ENCODE measurements at regions not wholly inside any gene's neighbourhood (a gene's known extent, or its start where the extent isn't known, plus 50 kb on each side); places are given as distances from the start of the nearest gene placed in this dataset.

DNA sequence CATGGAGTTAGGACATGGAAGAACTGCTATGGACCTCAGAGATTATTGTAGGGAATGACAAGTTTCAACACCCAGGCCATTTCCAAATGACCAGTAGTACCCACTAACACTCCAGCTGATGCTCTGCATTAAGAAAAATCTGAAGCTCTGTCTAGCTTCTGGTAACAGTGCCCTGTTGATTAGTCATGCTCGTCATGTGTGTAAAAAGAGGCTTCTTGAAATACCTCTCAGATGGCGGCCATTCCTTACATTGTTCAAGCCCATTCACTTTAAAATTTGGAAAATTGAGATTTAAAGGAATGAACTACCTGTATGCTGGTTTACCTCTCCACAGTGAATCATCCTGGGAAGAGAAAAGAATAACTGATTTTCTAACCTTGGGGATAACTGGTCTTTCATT lies 527.9 kb upstream of the ARGLU1 start:
- no peak overlapping the region for H3K4me3 ChIP-seq (ENCODE audit: low read depth, low read length)
- TF ChIP-seq, protein P1, sequence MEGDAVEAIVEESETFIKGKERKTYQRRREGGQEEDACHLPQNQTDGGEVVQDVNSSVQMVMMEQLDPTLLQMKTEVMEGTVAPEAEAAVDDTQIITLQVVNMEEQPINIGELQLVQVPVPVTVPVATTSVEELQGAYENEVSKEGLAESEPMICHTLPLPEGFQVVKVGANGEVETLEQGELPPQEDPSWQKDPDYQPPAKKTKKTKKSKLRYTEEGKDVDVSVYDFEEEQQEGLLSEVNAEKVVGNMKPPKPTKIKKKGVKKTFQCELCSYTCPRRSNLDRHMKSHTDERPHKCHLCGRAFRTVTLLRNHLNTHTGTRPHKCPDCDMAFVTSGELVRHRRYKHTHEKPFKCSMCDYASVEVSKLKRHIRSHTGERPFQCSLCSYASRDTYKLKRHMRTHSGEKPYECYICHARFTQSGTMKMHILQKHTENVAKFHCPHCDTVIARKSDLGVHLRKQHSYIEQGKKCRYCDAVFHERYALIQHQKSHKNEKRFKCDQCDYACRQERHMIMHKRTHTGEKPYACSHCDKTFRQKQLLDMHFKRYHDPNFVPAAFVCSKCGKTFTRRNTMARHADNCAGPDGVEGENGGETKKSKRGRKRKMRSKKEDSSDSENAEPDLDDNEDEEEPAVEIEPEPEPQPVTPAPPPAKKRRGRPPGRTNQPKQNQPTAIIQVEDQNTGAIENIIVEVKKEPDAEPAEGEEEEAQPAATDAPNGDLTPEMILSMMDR (conservative IDR thresholded peaks at IDR 0.05; ENCODE audit: low read depth, low read length), result no peak
- no peak for DNase-seq (ENCODE audit: low read depth)

DNA sequence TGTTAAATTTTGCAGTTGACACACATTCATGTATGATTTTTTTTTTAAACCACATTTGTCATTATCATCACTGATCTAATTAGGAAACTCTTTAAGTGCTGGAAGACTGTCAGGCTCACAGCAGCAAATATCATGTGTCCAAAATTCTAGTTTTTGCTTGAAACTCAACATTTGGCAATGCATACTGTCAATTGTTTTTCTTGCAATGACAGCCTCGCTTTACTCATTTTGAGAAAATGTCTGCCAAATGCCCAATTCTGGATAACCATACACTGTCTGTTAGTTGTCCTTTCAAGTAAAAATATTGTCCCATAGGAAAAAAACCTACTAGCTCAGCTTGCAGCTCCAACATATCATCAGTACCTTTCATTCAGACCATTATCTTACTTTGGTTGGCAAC lies 523.9 kb upstream of the ARGLU1 start:
- DNase-seq (ENCODE audit: low read depth), result no peak
- H3K4me3 ChIP-seq (ENCODE audit: low read depth, low read length), result no peak overlapping the region
- TF ChIP-seq, protein P1 (conservative IDR thresholded peaks at IDR 0.05; ENCODE audit: low read depth, low read length), result no peak

DNA sequence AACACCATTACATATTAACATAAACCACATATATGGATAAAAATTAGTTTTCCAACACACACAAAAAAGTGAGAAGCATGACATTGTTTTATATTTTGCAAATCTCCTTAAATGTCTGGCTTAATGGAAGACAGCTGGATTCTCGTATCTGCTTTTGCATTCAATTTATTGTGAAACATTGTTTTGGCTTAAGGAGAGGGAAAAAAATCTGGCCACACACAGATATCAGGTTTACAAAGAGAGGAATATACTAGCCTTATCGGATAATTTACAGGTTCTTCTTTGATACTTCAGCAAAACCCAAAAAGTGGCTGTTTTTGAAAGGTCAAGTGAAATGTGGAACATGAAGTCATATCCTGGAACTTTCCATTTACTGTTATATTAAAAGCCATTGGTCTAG lies 523.5 kb upstream of the ARGLU1 start:
- DNase-seq (ENCODE audit: low read depth), result no peak
- H3K4me3 ChIP-seq (ENCODE audit: low read depth, low read length), result no peak overlapping the region
- TF ChIP-seq, protein P1 (conservative IDR thresholded peaks at IDR 0.05; ENCODE audit: low read depth, low read length), result no peak

DNA sequence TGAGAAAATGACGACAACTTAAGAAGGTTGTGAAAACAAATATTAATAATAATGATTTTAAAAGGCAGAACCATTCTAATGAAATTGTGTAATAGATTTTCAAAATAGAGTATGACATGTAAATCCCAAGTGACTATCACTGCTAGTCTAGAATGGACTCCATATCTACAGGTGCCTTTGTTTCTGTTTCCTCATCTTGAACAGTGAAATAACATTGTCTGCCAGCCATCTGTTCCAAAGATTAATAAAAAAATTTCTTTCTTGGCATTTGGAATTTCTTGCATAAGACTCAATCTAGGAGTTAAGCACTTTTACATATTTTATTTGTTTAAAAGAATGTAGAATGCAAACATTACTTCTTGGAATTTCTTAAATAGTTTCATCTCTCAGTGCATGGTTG lies 520.1 kb upstream of the ARGLU1 start:
- DNase-seq (ENCODE audit: low read depth), result no peak
- TF ChIP-seq, protein P1 (conservative IDR thresholded peaks at IDR 0.05; ENCODE audit: low read depth, low read length), result no peak
- H3K4me3 ChIP-seq (ENCODE audit: low read depth, low read length), result no peak overlapping the region

DNA sequence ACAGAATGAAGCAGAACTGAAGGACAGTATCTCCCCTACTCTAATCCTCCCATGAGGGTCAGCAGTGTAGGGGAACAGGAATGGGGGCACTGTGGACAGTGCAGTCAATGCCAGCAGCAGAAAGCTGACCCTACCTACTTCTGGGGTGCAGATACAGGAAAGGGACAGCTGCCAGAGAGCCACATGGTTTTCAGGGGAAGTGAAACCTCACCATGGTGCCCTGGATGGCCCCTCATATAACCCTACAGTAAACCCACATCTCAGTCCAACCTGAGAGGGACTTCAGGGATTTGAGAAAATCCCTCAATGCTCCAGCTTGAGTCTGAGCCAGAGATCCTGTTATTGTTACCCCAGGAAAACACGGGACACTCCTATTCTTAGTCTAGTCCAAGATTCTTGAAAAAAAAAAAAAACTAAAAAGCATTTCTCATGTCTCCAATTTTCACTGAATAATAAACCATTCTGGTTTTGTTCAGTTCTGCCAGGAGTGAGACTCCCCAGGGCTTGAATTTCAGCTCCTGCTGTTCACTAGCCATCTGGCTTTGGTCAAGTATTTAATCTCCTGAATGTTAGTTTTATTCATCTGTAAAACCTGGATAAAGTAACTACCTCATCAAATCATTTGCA lies 511.6 kb upstream of the ARGLU1 start:
- H3K4me3 ChIP-seq (ENCODE audit: low read depth, low read length), result no peak overlapping the region
- TF ChIP-seq, protein P1 (conservative IDR thresholded peaks at IDR 0.05; ENCODE audit: low read depth, low read length), result no peak
- DNase-seq (ENCODE audit: low read depth), result no peak

DNA sequence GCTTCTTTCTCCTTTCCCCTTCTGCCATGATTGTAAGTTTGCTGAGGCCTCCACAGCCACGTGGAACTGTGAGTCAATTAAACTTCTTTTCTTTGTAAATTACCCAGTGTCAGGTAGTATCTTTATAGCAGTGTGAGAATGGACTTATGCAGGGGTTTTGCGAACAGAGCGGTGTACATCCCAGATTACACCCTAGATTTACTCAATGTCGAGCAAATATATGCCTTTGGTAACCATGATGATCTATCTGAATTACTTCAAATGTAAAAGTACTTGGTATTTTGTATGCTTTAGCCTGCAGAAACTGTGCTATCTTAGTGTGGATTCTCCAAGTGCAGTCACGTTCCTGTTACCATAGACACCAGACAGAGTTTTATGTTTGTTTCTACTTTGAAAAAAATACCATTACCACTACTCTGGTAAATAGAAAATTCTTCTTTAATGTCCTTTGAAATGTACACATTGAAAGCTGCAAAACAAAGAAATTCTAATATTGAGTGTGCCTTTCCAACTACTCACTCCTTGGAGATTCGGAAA lies 510.4 kb upstream of the ARGLU1 start:
- no peak overlapping the region for H3K4me3 ChIP-seq (ENCODE audit: low read depth, low read length)
- TF ChIP-seq, protein P1 (conservative IDR thresholded peaks at IDR 0.05; ENCODE audit: low read depth, low read length), result no peak
- DNase-seq (ENCODE audit: low read depth), result no peak

DNA sequence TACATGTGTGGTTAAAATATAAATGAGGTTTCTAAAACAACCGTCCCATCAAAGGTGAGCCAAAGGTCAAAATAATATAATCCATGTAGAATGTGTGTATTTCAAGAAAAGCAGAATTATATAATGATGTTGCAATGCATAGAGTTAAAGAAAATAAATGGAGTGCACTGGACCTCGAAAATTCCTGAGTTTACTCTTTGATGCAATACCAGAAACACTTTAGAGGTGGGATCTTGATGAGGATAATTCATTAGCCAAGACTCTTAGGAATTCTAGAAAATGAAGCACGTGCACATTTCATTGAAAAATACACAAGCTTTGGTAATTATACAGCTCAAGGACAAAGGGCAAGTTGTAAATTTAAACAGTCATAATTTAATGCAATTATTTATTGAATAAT lies 508.9 kb upstream of the ARGLU1 start:
- DNase-seq (ENCODE audit: low read depth), result no peak

More for the DNA sequence above, 508.9 kb upstream of the ARGLU1 start:
- H3K4me3 ChIP-seq (ENCODE audit: low read depth, low read length), result no peak overlapping the region
- TF ChIP-seq, protein P1 (conservative IDR thresholded peaks at IDR 0.05; ENCODE audit: low read depth, low read length), result no peak
